Lower leg skin (tissue), 3 donors: ENCODE measurements at regions not wholly inside any gene's neighbourhood (a gene's known extent, or its start where the extent isn't known, plus 50 kb on each side); places are given as distances from the start of the nearest gene placed in this dataset.

Source experiments
- CTCF ChIP-seq, 3 donors: fragments of 450-650 bp; IDR thresholded peaks; one replicate each; pipeline ENCODE4 v1.5.1; 2016; ENCODE audit warnings: antibody characterized with exemption in 3 of 3, mild to moderate bottlenecking in 3 of 3, moderate library complexity in 2 of 3
- POLR2A ChIP-seq, 2 donors: fragments of 450-650 bp; IDR thresholded peaks; one replicate each; pipeline ENCODE4 v1.6.1; 2016 to 2017; ENCODE audit warnings: antibody characterized with exemption in 2 of 2, mild to moderate bottlenecking in 1 of 2, moderate library complexity in 1 of 2

GRCh38 chr5:93156566-93156965, 424.5 kb downstream of the NR2F1-AS1 start:
- no peak for TF ChIP-seq CTCF (IDR thresholded peaks at IDR 0.05)
- no peak for TF ChIP-seq POLR2A (IDR thresholded peaks at IDR 0.05)
